ENCODE measurements at regions not wholly inside any gene's neighbourhood (a gene's known extent, or its start where the extent isn't known, plus 50 kb on each side); places are given as distances from the start of the nearest gene placed in this dataset.

GRCh38 chr17:70859829-70860228 is 690.5 kb downstream of the KCNJ2 start:
- no peak for TF ChIP-seq POLR2A (IDR thresholded peaks at IDR 0.05; ENCODE audit: low read depth, low read length)
- TF ChIP-seq POLR2AphosphoS5 (IDR thresholded peaks at IDR 0.05; ENCODE audit: low read depth, low read length) = no peak
- no peak for TF ChIP-seq TAF1 (IDR thresholded peaks at IDR 0.05; ENCODE audit: low read depth, low read length)
- no peak for TF ChIP-seq SPI1 (IDR thresholded peaks at IDR 0.05; ENCODE audit: low read depth, low read length)
- TF ChIP-seq POU2F2 (IDR thresholded peaks at IDR 0.05; ENCODE audit: low read depth, low read length) = no peak
